GM19025 (cell line): ENCODE measurements at regions not wholly inside any gene's neighbourhood (a gene's known extent, or its start where the extent isn't known, plus 50 kb on each side); places are given as distances from the start of the nearest gene placed in this dataset.

Source experiments
- ATAC-seq: cut with Tn5 transposase; IDR thresholded peaks from one replicate; pipeline ENCODE4 v1.9.1; 2021; ENCODE audit warnings: mild to moderate bottlenecking, low read depth, moderate library complexity; ENCODE audit not compliant: unreplicated experiment

DNA sequence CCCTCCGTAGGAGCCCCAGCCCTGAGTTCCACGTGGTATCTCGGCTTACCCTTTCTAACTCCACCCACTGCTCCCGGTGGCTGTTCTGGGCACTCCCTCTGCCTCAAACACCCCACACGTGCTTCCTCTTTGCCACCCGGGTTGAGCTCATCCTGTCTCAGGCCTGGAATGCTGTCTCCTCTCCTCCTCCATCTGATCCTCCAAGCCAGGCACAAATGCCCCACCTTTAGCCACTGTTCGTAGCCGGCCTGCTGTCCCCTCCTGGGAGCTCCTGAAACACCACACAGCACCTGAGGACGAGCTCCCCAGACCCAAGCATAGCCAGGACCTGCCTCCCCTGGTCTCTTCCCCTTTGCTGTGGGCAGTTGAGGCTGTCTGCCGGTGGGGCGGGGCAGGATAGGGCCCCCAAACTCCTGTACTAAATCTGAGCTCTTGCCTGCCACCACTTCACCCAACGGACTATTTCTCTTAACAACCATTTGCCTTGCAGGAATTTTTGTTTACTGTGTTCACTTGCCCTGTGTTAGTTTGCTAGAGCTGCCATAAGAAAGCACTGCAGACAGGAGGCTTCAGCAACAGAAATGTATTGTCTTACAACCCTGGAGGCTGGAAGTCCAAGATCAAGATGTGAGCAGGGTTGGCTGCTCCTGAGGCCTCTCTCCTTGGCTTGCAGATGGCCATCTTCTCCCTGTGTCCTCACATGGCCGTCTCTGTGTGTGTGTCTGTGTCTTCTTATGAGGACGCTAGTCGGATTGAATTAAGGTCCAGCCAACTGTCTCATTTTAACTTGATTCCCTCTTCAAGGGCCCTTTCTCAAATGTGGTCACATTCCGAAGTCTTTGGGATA lies 58.3 kb upstream of the SHH start:
- no peak for ATAC-seq

DNA sequence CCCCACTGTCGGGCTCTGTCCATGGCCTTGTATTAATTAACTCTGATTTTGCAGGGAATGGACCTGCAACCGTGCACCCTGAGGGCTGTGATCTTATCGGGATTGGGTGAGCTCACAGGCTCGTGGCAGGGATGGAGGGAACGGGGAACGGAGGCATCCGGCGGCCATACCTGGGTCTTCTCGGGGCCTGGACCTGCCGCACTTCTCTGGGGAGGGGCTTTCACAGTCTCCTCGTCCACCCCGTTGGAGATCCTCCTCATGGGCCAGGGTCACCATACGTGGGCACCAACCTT lies 57.5 kb upstream of the SHH start:
- no peak for ATAC-seq

DNA sequence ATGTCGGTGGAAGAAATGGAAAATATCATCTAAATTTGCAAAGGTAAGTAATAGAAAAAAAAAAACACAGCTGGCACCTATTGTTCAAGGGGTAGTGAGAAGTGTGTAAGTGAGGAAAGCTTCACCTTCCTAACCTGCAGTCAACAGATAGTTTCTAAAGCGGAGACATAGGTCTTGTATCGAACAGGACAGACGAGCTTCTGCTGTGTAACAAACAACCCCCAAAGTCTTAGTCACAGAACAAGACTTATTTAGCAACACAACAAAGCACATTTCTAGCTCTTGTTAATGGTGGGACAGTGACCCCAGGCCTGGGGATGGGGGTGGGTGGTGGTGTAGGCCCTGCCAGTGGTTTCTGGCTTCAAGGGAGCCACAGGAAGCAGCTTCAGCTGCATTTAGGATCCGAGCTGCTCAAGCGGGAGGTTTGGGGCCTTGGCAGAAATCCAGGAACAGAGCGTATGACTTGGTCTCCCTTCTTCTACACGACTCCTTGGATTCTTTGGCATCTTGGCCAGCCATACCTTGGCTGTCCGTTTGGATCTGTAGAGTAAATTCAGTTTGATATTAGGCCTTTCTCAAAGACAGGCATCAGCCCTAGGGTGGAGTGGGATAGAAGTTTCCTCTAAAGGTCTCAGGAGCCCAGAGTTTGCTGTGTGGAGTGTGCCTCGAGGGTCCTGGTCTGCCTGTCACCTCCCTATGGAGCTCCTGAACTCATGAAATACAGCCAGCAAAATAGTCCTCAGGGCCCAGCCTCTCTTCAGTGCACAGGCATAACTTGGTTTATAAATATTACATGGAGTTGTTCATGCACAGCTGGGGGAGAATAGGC lies 56.9 kb upstream of the SHH start:
- no peak for ATAC-seq

DNA sequence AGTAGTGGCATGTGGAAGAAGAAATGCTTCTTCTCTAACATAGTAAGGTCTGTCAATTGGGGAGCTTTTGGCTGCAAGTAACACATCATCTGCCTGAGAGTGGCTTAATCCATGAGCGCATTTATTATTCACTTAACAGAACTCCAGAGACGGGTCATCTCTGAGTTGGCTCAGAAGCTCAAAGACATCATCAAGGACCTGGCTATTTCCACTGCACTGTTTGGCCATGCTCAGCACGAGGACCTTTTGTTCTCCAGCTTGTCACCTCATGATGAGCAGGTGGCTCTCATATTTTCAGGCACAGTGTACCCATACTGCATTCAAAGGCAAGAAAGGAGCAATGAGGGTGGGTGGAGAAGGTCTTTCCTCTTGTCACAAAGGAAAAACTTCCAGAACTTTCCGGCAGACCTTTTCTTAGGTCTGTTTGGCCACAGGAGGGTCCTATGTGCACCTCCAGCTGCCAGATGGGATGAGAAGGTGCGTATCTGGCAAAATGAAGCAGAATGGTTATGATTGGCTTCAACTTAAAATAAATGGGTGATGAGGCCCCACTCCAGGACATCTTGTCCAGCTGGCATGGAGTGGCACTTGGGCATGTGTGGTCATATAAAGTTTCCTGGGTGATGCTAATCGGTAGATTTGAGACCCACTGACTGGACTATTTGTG lies 55.6 kb upstream of the SHH start:
- ATAC-seq, result no peak

DNA sequence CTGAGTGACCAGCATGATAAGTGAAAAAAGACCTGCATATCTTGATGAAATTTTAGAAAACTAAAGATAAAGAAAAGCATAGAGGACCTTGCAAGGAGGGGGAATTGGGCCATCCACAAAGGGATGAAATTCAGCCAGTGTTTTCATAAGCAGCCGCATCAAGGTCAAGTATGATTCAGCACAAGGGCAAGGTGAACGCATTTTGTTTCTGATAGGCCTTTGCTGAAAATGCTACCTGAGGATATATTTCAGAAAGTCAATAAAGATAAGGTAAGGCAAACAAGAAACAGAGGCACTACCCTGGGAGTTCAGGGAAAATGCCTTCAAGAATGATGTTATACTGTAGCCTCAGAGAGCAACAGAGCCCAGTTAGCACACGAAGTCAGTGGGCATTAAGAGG lies 55.0 kb upstream of the SHH start:
- ATAC-seq, result no peak

DNA sequence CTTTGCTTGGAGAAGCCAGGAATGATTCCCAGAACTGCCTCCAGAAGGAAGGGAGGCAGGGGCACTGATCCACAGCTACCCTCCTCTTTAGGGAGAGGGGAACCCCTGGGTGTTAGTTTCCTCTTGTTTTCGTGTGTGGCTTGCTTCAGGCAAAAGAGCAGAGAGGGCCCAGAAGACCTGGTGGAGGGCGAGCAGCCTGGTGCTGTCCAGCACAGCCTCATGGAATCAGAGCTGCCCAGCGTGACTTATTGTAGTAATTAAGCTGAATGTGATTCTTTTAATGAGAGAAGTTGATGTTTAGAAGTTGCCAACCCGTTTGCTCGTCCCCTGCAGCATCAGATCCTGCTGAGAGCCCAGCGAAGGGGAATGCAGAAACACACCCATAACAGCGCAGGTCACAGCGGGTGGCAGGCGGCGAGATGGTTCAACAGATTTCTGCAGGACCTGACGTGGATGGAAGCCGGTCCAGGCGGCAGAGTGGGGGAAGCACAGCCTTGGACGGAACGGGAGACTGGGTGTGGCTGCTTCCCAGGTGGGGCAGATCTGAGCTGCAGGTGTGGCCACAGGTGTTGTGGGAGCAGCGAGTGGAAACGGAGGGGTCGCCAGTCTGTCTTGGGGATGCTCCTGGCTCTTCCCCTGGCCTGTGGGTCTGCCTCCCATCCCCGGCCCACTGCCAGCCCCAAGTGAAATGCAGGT lies 53.7 kb upstream of the SHH start:
- ATAC-seq, result no peak

DNA sequence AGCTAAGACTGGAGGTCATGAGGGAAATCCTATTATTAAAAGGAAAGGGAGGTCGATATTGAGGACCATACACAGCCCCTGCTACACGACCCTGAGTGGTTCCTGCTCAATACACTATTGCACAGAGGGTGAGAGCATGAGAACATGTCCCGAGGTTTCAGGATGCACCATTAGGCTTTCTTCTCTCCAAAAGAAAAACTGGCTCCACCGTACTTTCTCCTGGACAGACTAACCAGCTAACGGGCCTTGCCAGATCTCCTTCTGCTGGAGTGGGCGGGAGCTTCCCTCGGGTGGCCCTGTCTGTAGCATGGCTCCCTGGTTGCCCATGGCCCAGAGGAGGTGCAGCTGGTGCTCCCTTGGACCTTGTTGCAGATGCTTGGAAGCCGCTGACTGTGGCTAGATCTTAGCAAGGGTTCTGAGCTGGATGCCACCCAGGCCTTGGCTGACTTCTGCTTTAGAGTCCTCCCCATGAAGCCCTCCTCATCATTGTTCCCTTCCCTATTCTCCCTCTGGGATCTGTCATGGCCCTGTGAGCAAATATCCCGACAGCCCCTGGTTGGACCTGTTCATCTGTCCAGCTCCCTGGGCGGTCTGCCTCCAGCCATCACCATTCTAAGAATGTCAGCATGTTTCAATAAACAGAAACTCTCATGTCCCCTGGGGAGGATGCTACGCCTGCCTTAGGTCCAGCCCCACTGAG lies 52.9 kb upstream of the SHH start:
- no peak for ATAC-seq

DNA sequence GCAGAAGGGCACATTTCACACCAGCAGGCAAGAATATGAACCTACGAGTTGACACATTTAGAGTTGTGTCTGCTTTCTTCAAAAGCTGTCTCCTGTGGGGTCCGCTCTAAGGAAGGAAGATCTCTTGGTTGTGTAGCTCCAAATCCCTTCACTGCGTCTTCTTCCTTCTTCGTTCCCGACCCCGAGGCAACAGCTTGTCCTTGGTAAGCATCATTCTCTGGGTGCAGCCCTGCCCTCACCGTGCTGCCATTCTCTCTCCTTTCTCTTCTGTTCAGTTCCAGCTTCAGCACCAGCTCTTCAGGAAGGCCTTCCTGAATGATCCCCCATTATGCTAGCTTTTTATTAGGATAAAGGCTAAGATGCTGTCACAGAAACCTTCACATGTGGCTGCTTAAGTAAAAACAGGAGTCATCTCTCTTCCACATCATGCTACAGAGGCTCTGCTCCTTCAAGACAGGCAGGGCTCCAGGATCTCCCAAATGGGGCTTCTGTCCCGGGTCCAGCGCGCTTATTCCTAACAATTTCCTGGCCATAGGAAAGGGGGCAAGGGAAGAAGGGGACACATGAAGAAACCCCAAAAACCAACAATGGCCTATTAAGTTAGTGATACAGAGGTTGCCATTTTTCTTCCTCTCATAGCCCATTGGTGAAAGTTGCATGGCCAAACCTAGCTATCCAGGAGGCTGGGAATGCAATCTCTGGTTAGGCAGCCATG lies 52.2 kb upstream of the SHH start:
- ATAC-seq, result no peak

DNA sequence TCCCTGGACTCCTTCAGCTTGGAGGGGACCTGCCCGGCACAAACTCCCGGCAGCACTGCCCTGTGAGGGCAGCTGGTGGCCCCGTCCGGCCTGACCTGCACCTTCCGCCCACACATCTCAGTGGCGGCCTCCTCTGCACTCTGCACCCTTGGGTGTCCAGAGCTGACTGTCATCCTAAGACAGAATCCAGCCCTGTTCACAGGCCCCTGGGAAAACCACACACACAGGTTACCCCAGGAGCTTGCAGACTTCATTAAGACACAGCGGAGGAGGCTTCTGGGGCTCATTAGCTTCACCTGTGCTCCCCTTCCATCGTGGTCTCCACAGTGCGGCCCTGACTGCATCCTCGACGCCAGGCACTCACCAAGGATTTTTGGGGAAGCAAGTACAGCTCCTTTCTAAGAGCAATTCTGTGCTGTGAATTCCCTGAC lies 51.5 kb upstream of the SHH start:
- ATAC-seq, result no peak

DNA sequence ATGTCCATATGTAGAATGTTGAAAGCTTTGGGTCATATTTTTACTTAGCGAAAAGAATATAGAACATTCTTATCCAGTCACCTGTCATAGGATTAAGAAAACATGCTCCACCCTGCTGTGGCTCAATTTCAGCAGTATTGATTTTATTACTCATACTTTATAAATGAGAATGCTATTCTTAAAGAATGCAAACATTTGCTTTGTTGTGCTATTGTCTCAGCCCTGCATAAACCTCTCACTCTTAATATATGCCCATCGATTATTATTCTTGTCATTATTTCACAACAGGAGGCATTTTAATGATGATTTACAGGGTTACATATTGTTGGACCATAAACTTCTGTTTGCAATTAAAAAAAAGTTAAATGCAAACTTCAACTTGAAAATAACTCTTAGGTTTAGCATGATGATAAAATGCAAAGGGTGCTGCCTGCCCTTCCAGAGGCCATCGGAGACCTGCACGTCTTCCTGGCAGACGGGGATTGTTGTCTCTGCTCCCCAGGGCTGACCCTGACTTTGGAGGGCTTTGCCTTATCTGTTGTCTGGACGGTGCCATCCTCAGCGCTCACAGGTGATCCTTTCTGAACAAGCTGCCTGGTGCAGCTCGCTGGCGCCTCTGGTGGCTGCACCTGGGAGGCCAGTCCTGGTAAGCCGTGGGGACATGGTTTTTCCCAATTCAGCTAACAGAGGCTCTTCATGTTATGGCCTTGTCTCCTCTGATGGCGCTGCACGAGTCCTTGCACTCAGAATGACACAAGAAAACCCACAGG lies 50.0 kb upstream of the SHH start:
- ATAC-seq, result no peak
